Gastrocnemius medialis (tissue), 4 donors: ENCODE measurements at regions not wholly inside any gene's neighbourhood (a gene's known extent, or its start where the extent isn't known, plus 50 kb on each side); places are given as distances from the start of the nearest gene placed in this dataset.

ENCODE experiments used
- POLR2A ChIP-seq, 2 donors: fragments of 450-650 bp; IDR thresholded peaks; one replicate each; pipeline ENCODE4 v1.6.1; 2017; ENCODE audit warnings: antibody characterized with exemption in 2 of 2, mild to moderate bottlenecking in 2 of 2, moderate library complexity in 2 of 2
- TF ChIP-seq, protein P1 (sequence below), 5 experiments: fragments of 450-650 bp in 3 of 5; fragments of 200-600 bp in 2 of 5; sonication (generic) in 2 of 5; IDR thresholded peaks in 4 of 5; conservative IDR thresholded peaks in 1 of 5; 1 replicate in 4 of 5; 2 replicates in 1 of 5; pipeline ENCODE4 v1.5.1; 2016 to 2019; ENCODE audit warnings: antibody characterized with exemption in 5 of 5, mild to moderate bottlenecking in 3 of 5, moderate library complexity in 3 of 5

- TF ChIP-seq, protein P1, sequence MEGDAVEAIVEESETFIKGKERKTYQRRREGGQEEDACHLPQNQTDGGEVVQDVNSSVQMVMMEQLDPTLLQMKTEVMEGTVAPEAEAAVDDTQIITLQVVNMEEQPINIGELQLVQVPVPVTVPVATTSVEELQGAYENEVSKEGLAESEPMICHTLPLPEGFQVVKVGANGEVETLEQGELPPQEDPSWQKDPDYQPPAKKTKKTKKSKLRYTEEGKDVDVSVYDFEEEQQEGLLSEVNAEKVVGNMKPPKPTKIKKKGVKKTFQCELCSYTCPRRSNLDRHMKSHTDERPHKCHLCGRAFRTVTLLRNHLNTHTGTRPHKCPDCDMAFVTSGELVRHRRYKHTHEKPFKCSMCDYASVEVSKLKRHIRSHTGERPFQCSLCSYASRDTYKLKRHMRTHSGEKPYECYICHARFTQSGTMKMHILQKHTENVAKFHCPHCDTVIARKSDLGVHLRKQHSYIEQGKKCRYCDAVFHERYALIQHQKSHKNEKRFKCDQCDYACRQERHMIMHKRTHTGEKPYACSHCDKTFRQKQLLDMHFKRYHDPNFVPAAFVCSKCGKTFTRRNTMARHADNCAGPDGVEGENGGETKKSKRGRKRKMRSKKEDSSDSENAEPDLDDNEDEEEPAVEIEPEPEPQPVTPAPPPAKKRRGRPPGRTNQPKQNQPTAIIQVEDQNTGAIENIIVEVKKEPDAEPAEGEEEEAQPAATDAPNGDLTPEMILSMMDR (IDR thresholded peaks at IDR 0.05 in 4 of 5, conservative IDR thresholded peaks at IDR 0.05 in 1 of 5), result no peak
- no peak for TF ChIP-seq POLR2A (IDR thresholded peaks at IDR 0.05)
These were observed 67.7 kb downstream of the C5orf15 start for GRCh38 chr5:133900534-133901270.
